ENCODE measurements at regions not wholly inside any gene's neighbourhood (a gene's known extent, or its start where the extent isn't known, plus 50 kb on each side); places are given as distances from the start of the nearest gene placed in this dataset.

- H3K4me3 ChIP-seq (ENCODE audit: low read depth, low read length): no peak overlapping the region
- TF ChIP-seq, protein P1, sequence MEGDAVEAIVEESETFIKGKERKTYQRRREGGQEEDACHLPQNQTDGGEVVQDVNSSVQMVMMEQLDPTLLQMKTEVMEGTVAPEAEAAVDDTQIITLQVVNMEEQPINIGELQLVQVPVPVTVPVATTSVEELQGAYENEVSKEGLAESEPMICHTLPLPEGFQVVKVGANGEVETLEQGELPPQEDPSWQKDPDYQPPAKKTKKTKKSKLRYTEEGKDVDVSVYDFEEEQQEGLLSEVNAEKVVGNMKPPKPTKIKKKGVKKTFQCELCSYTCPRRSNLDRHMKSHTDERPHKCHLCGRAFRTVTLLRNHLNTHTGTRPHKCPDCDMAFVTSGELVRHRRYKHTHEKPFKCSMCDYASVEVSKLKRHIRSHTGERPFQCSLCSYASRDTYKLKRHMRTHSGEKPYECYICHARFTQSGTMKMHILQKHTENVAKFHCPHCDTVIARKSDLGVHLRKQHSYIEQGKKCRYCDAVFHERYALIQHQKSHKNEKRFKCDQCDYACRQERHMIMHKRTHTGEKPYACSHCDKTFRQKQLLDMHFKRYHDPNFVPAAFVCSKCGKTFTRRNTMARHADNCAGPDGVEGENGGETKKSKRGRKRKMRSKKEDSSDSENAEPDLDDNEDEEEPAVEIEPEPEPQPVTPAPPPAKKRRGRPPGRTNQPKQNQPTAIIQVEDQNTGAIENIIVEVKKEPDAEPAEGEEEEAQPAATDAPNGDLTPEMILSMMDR (IDR thresholded peaks at IDR 0.05; ENCODE audit: borderline replicate concordance, insufficient read depth, low read depth, low read length): no peak
Observed at GRCh38 chr5:165448753-165449152, 1943.3 kb downstream of the MAT2B start.

DNA sequence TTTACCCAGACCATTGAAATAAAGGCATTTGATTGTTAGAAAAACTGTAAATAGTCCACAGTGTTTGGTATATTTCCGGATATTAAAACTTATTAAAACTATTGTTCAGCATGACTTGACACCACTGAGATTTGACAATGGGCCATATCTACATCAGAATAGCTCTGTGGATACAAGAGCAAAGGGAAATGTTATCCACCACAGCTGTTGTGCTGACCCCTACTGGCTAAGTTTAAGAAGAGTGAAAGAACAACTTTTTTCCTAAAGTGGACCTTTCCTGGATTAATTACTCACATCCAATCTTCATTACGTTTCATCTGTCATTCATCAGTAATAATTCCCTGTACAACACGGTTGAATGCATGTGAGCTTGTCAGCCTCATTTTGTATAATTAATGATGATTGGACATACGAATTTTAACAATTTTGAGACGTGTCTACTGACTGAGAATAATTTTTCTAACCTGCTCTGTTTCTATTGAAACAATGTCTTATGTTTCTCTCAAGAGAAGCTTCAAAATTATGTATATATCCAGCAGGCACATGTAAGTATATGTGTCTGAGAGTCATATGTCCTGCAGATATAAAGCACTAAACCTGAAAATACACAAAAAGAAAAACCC, 1952.6 kb downstream of the MAT2B start:
- H3K4me3 ChIP-seq (ENCODE audit: low read depth, low read length): no peak overlapping the region
- TF ChIP-seq, protein P1 (IDR thresholded peaks at IDR 0.05; ENCODE audit: borderline replicate concordance, insufficient read depth, low read depth, low read length): peak; percentile 39; the same call in 1 of the 2 replicates

GRCh38 chr5:165459232-165459631, 1953.8 kb downstream of the MAT2B start:
- no peak overlapping the region for H3K4me3 ChIP-seq (ENCODE audit: low read depth, low read length)
- TF ChIP-seq, protein P1 (IDR thresholded peaks at IDR 0.05; ENCODE audit: borderline replicate concordance, insufficient read depth, low read depth, low read length): no peak

- no peak overlapping the region for H3K4me3 ChIP-seq (ENCODE audit: low read depth, low read length)
- TF ChIP-seq, protein P1 (IDR thresholded peaks at IDR 0.05; ENCODE audit: borderline replicate concordance, insufficient read depth, low read depth, low read length): no peak
Observed at GRCh38 chr5:165460911-165461310, 1955.5 kb downstream of the MAT2B start.

DNA sequence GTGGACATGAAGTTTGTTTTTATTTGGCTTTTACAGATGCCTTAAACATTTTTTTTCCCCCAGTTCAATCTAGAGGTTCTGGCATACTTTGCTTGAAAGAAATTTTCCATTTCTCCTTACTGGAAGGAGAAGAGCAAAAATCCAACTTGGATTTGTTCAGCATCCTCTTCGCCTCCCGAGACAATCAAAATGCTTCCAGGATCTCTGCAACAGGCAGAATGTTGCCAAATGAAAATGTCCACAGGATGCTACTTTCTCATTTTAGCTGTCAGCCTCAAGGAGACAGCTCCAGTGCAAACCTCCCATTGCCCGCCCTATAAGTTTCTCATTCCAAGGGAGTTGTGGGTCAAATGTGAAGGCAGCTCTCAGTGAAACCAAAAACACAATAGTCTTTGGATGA, 1972.1 kb downstream of the MAT2B start:
- TF ChIP-seq, protein P1 (IDR thresholded peaks at IDR 0.05; ENCODE audit: borderline replicate concordance, insufficient read depth, low read depth, low read length): no peak
- no peak overlapping the region for H3K4me3 ChIP-seq (ENCODE audit: low read depth, low read length)

GRCh38 chr5:165495829-165496380, 1990.5 kb downstream of the MAT2B start:
- TF ChIP-seq, protein P1 (IDR thresholded peaks at IDR 0.05; ENCODE audit: borderline replicate concordance, insufficient read depth, low read depth, low read length): no peak
- H3K4me3 ChIP-seq (ENCODE audit: low read depth, low read length): no peak overlapping the region

DNA sequence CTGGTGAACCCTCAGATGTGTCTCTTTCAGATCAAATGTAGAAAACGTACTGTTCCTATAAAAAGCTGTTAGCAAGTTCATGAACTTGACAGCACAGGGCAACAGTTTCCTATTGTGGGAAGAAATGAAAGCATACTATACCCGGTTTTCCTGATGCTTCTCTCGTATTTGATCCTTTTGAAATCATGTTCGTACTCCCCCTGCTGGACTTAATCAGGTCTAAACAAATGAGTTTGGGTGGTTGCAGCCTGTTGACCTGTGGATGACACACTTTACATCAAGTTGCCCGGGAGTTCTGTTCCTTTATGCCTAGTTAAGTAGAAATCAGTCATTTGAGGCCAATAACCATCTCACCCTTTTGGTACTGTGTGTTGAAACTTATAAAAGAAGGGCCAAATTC, 1992.3 kb downstream of the MAT2B start:
- TF ChIP-seq, protein P1 (IDR thresholded peaks at IDR 0.05; ENCODE audit: borderline replicate concordance, insufficient read depth, low read depth, low read length): peak; percentile 20; the same call in 1 of the 2 replicates
- H3K4me3 ChIP-seq (ENCODE audit: low read depth, low read length): no peak overlapping the region

Data from GM12875 (cell line).